ENCODE measurements at regions not wholly inside any gene's neighbourhood (a gene's known extent, or its start where the extent isn't known, plus 50 kb on each side); places are given as distances from the start of the nearest gene placed in this dataset.
A peak's percentile ranks its signal among the peaks of the same experiment; 100 is the strongest.

- DNase-seq (ENCODE audit: low read depth in 1 of 2, low spot score in 1 of 2): no peak
- Histone ChIP-seq H3K4me3 (no peak overlapping the region), H3K27me3 (no peaks in the 10 kb centered on the region), H3K9me3 (ENCODE audit: low read depth) (no peaks in the 10 kb centered on the region), H3K36me3 (no peaks in the 10 kb centered on the region), H3K4me1 (ENCODE audit: low read depth) (no peaks in the 10 kb centered on the region), H3K27ac (no peak overlapping the region)
- TF ChIP-seq CTCF (IDR thresholded peaks at IDR 0.05; ENCODE audit: low read depth, low read length): no peak
Measured at GRCh38 chr9:92180002-92180400, 64.8 kb upstream of the SPTLC1 start.

- no peaks in the 10 kb centered on the region for H3K4me1 ChIP-seq (ENCODE audit: low read depth)
- H3K27ac ChIP-seq: no peak overlapping the region
- DNase-seq (ENCODE audit: low read depth in 1 of 2, low spot score in 1 of 2): no peak
- H3K36me3 ChIP-seq: no peaks in the 10 kb centered on the region
- no peaks in the 10 kb centered on the region for H3K9me3 ChIP-seq (ENCODE audit: low read depth)
- H3K27me3 ChIP-seq: no peaks in the 10 kb centered on the region
- TF ChIP-seq CTCF (IDR thresholded peaks at IDR 0.05; ENCODE audit: low read depth, low read length): no peak
- H3K4me3 ChIP-seq: no peak overlapping the region
Measured at GRCh38 chr9:92179286-92180001, 64.2 kb upstream of the SPTLC1 start.

GRCh38 chr9:92177591-92177990 is 62.4 kb upstream of the SPTLC1 start:
- no peak for DNase-seq (ENCODE audit: low read depth in 1 of 2, low spot score in 1 of 2)
- Histone ChIP-seq H3K36me3 (no peaks in the 10 kb centered on the region), H3K4me1 (ENCODE audit: low read depth) (no peaks in the 10 kb centered on the region), H3K4me3 (no peak overlapping the region), H3K9me3 (ENCODE audit: low read depth) (no peaks in the 10 kb centered on the region), H3K27me3 (no peaks in the 10 kb centered on the region), H3K27ac (no peak overlapping the region)
- TF ChIP-seq CTCF (IDR thresholded peaks at IDR 0.05; ENCODE audit: low read depth, low read length): no peak

- H3K27ac ChIP-seq: no peak overlapping the region
- H3K27me3 ChIP-seq: no peaks in the 10 kb centered on the region
- H3K4me3 ChIP-seq: no peak overlapping the region
- TF ChIP-seq CTCF (IDR thresholded peaks at IDR 0.05; ENCODE audit: low read depth, low read length): no peak
- no peaks in the 10 kb centered on the region for H3K4me1 ChIP-seq (ENCODE audit: low read depth)
- H3K9me3 ChIP-seq (ENCODE audit: low read depth): no peaks in the 10 kb centered on the region
- DNase-seq (ENCODE audit: low read depth in 1 of 2, low spot score in 1 of 2): no peak
- H3K36me3 ChIP-seq: no peaks in the 10 kb centered on the region
Measured at GRCh38 chr9:92176800-92177185, 61.6 kb upstream of the SPTLC1 start.

- no peak for DNase-seq (ENCODE audit: low read depth in 1 of 2, low spot score in 1 of 2)
- H3K27ac ChIP-seq: no peak overlapping the region
- H3K27me3 ChIP-seq: no peaks in the 10 kb centered on the region
- TF ChIP-seq CTCF (IDR thresholded peaks at IDR 0.05; ENCODE audit: low read depth, low read length): peak; percentile 31
- no peaks in the 10 kb centered on the region for H3K36me3 ChIP-seq
- H3K9me3 ChIP-seq (ENCODE audit: low read depth): no peaks in the 10 kb centered on the region
- no peak overlapping the region for H3K4me3 ChIP-seq
- no peaks in the 10 kb centered on the region for H3K4me1 ChIP-seq (ENCODE audit: low read depth)
Measured at GRCh38 chr9:92176068-92176799, 61.0 kb upstream of the SPTLC1 start.
